HCT116 (cell line): ENCODE measurements at regions not wholly inside any gene's neighbourhood (a gene's known extent, or its start where the extent isn't known, plus 50 kb on each side); places are given as distances from the start of the nearest gene placed in this dataset.

ENCODE experiments used
- ATAC-seq: fragments of 200-7000 bp; cut with Tn5 transposase; 2 replicates; pipeline ENCODE4 v1.9.1; 2020; ENCODE audit warnings: mild to moderate bottlenecking, moderate library complexity
- BruUV-seq: library from RNA; stranded (reverse); fragments of 400-500 nt; replicated peaks from 2 replicates; lab custom pipeline; 2021; lab: Mats Ljungman, UMichigan
- CTCF ChIA-PET: fragments of 300-600 bp; sonication (Branson Sonifier 250); formaldehyde crosslinking; loops from one replicate; lab custom pipeline; 2021; ENCODE audit warnings: antibody characterized with exemption; lab: Charles Lee
- POLR2A ChIA-PET: fragments of 300-600, 350-600 bp; sonication (Branson Sonifier 250); formaldehyde crosslinking; loops from one replicate; lab custom pipeline; 2021; ENCODE audit warnings: antibody characterized with exemption; lab: Charles Lee
- RAD21 ChIA-PET, 2 experiments: fragments of 300-600 bp; sonication (Branson Sonifier 250); formaldehyde crosslinking; loops; one replicate each; lab custom pipeline; 2023; ENCODE audit warnings: low total read pairs in 2 of 2; ENCODE audit not compliant: uncharacterized antibody in 2 of 2, unreplicated experiment in 2 of 2, low non-redundant PET in 1 of 2; lab: Charles Lee
- DNase-seq: peaks from one replicate; pipeline ENCODE4 v3.0.0-alpha.2; 2010; ENCODE audit warnings: low read depth, low spot score
- H2AFZ ChIP-seq: fragments of 200-600 bp; shearing (Covaris generic), sonication (generic); 2 replicates; pipeline ENCODE4 v1.6.1; 2017; ENCODE audit warnings: low read depth, mixed run types, mixed read lengths, antibody characterized with exemption, low read length; ENCODE audit not compliant: poor library complexity, severe bottlenecking
- H3K27ac ChIP-seq: 2 replicates; pipeline ENCODE4 v1.5.1; 2012; ENCODE audit warnings: low read depth, low read length
- H3K27me3 ChIP-seq: fragments of 200-600 bp; sonication (generic); 2 replicates; pipeline ENCODE4 v1.6.1; 2016; ENCODE audit warnings: mixed run types, low read length, mixed read lengths; ENCODE audit not compliant: insufficient read depth
- H3K36me3 ChIP-seq, 2 experiments: fragments of 200-500 bp in 1 of 2; fragments of 200-600 bp in 1 of 2; sonication (Bioruptor generic) in 1 of 2; sonication (generic) in 1 of 2; 2 replicates each; pipeline versions ENCODE4 v1.5.1 to v1.6.1; 2014 to 2016; ENCODE audit warnings: low read length in 2 of 2, inconsistent platforms in 1 of 2, mixed read lengths in 1 of 2, mixed run types in 1 of 2; ENCODE audit not compliant: insufficient read depth in 2 of 2, control insufficient read depth in 1 of 2
- H3K4me1 ChIP-seq, 2 experiments: fragments of 200-600 bp in 1 of 2; sonication (generic) in 1 of 2; 2 replicates each; pipeline versions ENCODE4 v1.5.1 to v1.6.1; 2012 to 2017; ENCODE audit warnings: low read length in 2 of 2, inconsistent platforms in 1 of 2, mild to moderate bottlenecking in 1 of 2, mixed read lengths in 1 of 2, mixed run types in 1 of 2, moderate library complexity in 1 of 2; ENCODE audit not compliant: insufficient read depth in 2 of 2, control insufficient read depth in 1 of 2
- H3K4me2 ChIP-seq: fragments of 200-600 bp; sonication (generic); 2 replicates; pipeline ENCODE4 v1.6.1; 2017; ENCODE audit warnings: mixed run types, low read length, mixed read lengths
- H3K4me3 ChIP-seq, 2 experiments: fragments of 200-600 bp in 1 of 2; sonication (generic) in 1 of 2; replicated peaks in 1 of 2; 2 replicates each; pipeline ENCODE4 v1.5.1; 2011 to 2016; ENCODE audit warnings: low read length in 2 of 2, control low read depth in 1 of 2, low read depth in 1 of 2, mild to moderate bottlenecking in 1 of 2, mixed read lengths in 1 of 2, mixed run types in 1 of 2
- H3K79me2 ChIP-seq: fragments of 200-600 bp; sonication (generic); 2 replicates; pipeline ENCODE4 v1.6.1; 2017; ENCODE audit warnings: mild to moderate bottlenecking, mixed run types, low read length, moderate library complexity, mixed read lengths; ENCODE audit not compliant: insufficient read depth
- H3K9ac ChIP-seq: fragments of 200-600 bp; sonication (generic); 2 replicates; pipeline ENCODE4 v1.6.1; 2016; ENCODE audit warnings: low read length, mixed read lengths
- H3K9me2 ChIP-seq: fragments of 200-600 bp; sonication (generic), shearing (Covaris generic); 2 replicates; pipeline ENCODE4 v1.6.1; 2017; ENCODE audit warnings: mixed run types, mild to moderate bottlenecking, moderate library complexity; ENCODE audit not compliant: insufficient read depth
- H3K9me3 ChIP-seq, 2 experiments: fragments of 200-500 bp in 1 of 2; fragments of 200-600 bp in 1 of 2; sonication (Bioruptor generic) in 1 of 2; sonication (generic) in 1 of 2; 2 replicates each; pipeline ENCODE4 v1.6.1; 2014 to 2017; ENCODE audit warnings: low read length in 2 of 2, mixed read lengths in 2 of 2, inconsistent platforms in 1 of 2, low read depth in 1 of 2, mild to moderate bottlenecking in 1 of 2, mixed run types in 1 of 2, moderate library complexity in 1 of 2; ENCODE audit not compliant: control insufficient read depth in 1 of 2, insufficient read depth in 1 of 2
- H4K20me1 ChIP-seq: fragments of 200-600 bp; sonication (generic), shearing (Covaris generic); 2 replicates; pipeline ENCODE4 v1.6.1; 2017; ENCODE audit warnings: mixed run types, mild to moderate bottlenecking, moderate library complexity; ENCODE audit not compliant: insufficient read depth
- CBX3 ChIP-seq: IDR thresholded peaks from 2 replicates; pipeline ENCODE4 v1.6.1; 2012; ENCODE audit warnings: low read depth
- EGR1 ChIP-seq: IDR thresholded peaks from 2 replicates; pipeline ENCODE4 v1.6.1; 2012; ENCODE audit warnings: low read depth
- ELF1 ChIP-seq: IDR thresholded peaks from 2 replicates; pipeline ENCODE4 v1.6.1; 2012; ENCODE audit warnings: low read depth, borderline replicate concordance
- EZH2 ChIP-seq: fragments of 200-600 bp; sonication (generic); IDR thresholded peaks from 2 replicates; pipeline ENCODE4 v1.6.1; 2017; ENCODE audit warnings: antibody characterized with exemption, mixed run types
- EZH2phosphoT487 ChIP-seq: fragments of 200-600 bp; IDR thresholded peaks from 2 replicates; pipeline ENCODE4 v1.6.1; 2018; ENCODE audit warnings: antibody characterized with exemption, borderline replicate concordance
- FOSL1 ChIP-seq: IDR thresholded peaks from 2 replicates; pipeline ENCODE4 v1.6.1; 2012; ENCODE audit warnings: low read depth
- POLR2A ChIP-seq: IDR thresholded peaks from 2 replicates; pipeline ENCODE4 v1.7.0; 2011; ENCODE audit warnings: borderline replicate concordance; ENCODE audit not compliant: insufficient read depth, insufficient read length; ENCODE audit errors: extremely low read depth
- RAD21 ChIP-seq: IDR thresholded peaks from 2 replicates; pipeline ENCODE4 v1.6.1; 2012; ENCODE audit warnings: low read depth, mild to moderate bottlenecking
- SP1 ChIP-seq: IDR thresholded peaks from 2 replicates; pipeline ENCODE4 v1.6.1; 2012; ENCODE audit warnings: low read depth
- SRF ChIP-seq: IDR thresholded peaks from 2 replicates; pipeline ENCODE4 v1.6.1; 2012; ENCODE audit warnings: low read depth
- TCF7L2 ChIP-seq: IDR thresholded peaks from 2 replicates; pipeline ENCODE4 v1.7.0; 2011; ENCODE audit warnings: borderline replicate concordance, inconsistent platforms; ENCODE audit not compliant: insufficient read depth, insufficient read length; ENCODE audit errors: extremely low read depth
- YY1 ChIP-seq: IDR thresholded peaks from 2 replicates; pipeline ENCODE4 v1.6.1; 2011; ENCODE audit warnings: low read length, low read depth, moderate library complexity, mild to moderate bottlenecking; ENCODE audit not compliant: insufficient replicate concordance; ENCODE audit errors: extremely low read depth
- ZNF274 ChIP-seq: fragments of 200-500 bp; sonication (Bioruptor generic); IDR thresholded peaks from 2 replicates; pipeline ENCODE4 v1.6.1; 2014; ENCODE audit warnings: mild to moderate bottlenecking, low read depth, low read length, inconsistent platforms
- intact Hi-C: fragments of 100-400 bp; cut with micrococcal nuclease; formaldehyde crosslinking; loops from 2 replicates; pipeline ENCODE4 v1.10.0; 2022
- TF ChIP-seq, protein P1 (sequence below): IDR thresholded peaks from 2 replicates; pipeline ENCODE4 v1.6.1; 2012
- TF ChIP-seq, protein P2 (sequence below): IDR thresholded peaks from 2 replicates; pipeline ENCODE4 v1.6.1; 2012
- TF ChIP-seq, protein P3 (sequence below), 3 experiments: fragments of 200-600 bp in 1 of 3; sonication (generic) in 1 of 3; IDR thresholded peaks in 2 of 3; conservative IDR thresholded peaks in 1 of 3; 2 replicates each; pipeline ENCODE4 v1.5.1; 2012 to 2017; ENCODE audit warnings: low read depth in 2 of 3, low read length in 2 of 3, antibody characterized with exemption in 1 of 3, borderline replicate concordance in 1 of 3, control low read depth in 1 of 3, mild to moderate bottlenecking in 1 of 3, mixed read lengths in 1 of 3, mixed run types in 1 of 3, moderate library complexity in 1 of 3; ENCODE audit not compliant: insufficient read depth in 1 of 3

DNA sequence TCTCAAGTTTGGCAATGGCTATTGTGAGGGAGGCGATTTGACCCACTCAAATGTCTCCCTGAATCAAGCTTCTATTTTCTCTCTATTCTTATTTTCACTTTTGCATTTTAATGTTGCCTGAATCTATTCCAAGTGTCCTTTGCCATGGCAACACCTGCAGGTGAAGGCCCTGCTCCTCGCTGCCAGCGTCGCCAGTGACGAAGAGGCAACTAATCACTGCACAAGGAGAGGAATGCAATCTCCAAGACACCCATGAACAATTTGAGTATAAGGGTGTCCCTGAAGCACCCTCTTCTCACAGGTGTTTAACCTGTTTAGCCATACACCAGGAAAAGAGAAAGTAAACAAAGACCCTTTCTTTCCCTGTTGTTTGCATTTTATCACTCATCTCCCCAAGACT lies 165.6 kb upstream of the VRK2 start:
- H3K4me2 ChIP-seq = no peak overlapping the region
- RAD21 ChIA-PET = no interaction called here
- no TSS peak for BruUV-seq

More for the DNA sequence above, 165.6 kb upstream of the VRK2 start:
- intact Hi-C loops = no loop called here
- H3K9me3 ChIP-seq = no peaks in the 10 kb centered on the region
- ChIA-PET CTCF (interaction anchor here (0.7 kb wide), 1 partner anchor 121 kb away, joined by 4 read pairs; no protein-coding TSS in a partner anchor), POLR2A (no interaction called here)
- H3K4me1 ChIP-seq = peaks cover 17 to 38% of the 10 kb centered on the region in 2 experiments; a peak in 3 of 4 replicates
- no peak overlapping the region for H3K4me3 ChIP-seq
- DNase-seq = no peak
- H3K9me2 ChIP-seq = no peaks in the 10 kb centered on the region
- no peak for ATAC-seq
- no peak overlapping the region for H3K9ac ChIP-seq
- H2AFZ ChIP-seq = peak overlapping the region; percentile 80
- TF ChIP-seq CBX3 (no peak), SRF (no peak), EZH2phosphoT487 (no peak), YY1 (no peak), ZNF274 (no peak), SP1 (no peak), ELF1 (no peak), EZH2 (no peak), TCF7L2 (no peak), RAD21 (no peak), FOSL1 (no peak), POLR2A (no peak), EGR1 (no peak)
- TF ChIP-seq, protein P1, sequence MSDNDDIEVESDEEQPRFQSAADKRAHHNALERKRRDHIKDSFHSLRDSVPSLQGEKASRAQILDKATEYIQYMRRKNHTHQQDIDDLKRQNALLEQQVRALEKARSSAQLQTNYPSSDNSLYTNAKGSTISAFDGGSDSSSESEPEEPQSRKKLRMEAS = no peak
- TF ChIP-seq, protein P2, sequence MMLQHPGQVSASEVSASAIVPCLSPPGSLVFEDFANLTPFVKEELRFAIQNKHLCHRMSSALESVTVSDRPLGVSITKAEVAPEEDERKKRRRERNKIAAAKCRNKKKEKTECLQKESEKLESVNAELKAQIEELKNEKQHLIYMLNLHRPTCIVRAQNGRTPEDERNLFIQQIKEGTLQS = no peak
- TF ChIP-seq, protein P3, sequence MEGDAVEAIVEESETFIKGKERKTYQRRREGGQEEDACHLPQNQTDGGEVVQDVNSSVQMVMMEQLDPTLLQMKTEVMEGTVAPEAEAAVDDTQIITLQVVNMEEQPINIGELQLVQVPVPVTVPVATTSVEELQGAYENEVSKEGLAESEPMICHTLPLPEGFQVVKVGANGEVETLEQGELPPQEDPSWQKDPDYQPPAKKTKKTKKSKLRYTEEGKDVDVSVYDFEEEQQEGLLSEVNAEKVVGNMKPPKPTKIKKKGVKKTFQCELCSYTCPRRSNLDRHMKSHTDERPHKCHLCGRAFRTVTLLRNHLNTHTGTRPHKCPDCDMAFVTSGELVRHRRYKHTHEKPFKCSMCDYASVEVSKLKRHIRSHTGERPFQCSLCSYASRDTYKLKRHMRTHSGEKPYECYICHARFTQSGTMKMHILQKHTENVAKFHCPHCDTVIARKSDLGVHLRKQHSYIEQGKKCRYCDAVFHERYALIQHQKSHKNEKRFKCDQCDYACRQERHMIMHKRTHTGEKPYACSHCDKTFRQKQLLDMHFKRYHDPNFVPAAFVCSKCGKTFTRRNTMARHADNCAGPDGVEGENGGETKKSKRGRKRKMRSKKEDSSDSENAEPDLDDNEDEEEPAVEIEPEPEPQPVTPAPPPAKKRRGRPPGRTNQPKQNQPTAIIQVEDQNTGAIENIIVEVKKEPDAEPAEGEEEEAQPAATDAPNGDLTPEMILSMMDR (IDR thresholded peaks at IDR 0.05 in 2 of 3, conservative IDR thresholded peaks at IDR 0.05 in 1 of 3; ENCODE audit: borderline replicate concordance in 1 of 3, insufficient read depth in 1 of 3, low read depth in 2 of 3, low read length in 2 of 3) = no peak
- no peaks in the 10 kb centered on the region for H3K79me2 ChIP-seq
- no peaks in the 10 kb centered on the region for H3K27me3 ChIP-seq
- no peaks in the 10 kb centered on the region for H4K20me1 ChIP-seq
- H3K27ac ChIP-seq = no peak overlapping the region
- no peaks in the 10 kb centered on the region for H3K36me3 ChIP-seq
